22Rv1 (cell line): ENCODE measurements at regions not wholly inside any gene's neighbourhood (a gene's known extent, or its start where the extent isn't known, plus 50 kb on each side); places are given as distances from the start of the nearest gene placed in this dataset.

ENCODE experiments used
- ZFX ChIP-seq: fragments of 450-650 bp; IDR thresholded peaks from 2 replicates; pipeline ENCODE4 v1.6.1; 2017; ENCODE audit warnings: antibody characterized with exemption, borderline replicate concordance
- TF ChIP-seq, protein P1 (sequence below): fragments of 450-650 bp; IDR thresholded peaks from 2 replicates; pipeline ENCODE4 v1.5.1; 2017; ENCODE audit warnings: mild to moderate bottlenecking

DNA sequence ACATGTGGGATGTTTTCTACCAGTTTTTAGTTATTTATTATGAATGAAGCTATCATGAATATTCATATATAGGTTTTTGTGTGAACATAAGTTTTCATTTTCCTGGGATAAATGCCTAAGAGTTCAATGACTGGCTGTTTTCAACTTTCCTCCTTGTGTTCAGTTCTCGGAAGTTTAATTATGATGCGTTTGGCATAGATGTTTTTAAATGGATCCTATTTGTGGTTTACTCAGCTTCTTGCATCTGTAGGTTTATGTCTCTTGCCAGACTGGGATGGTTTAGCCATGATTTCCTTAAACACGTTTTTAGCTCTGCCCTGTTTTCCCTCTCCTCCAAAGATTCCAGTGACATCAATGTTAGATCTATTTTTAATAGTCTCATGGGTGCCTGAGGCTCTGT lies 411.1 kb upstream of the CDH4 start:
- TF ChIP-seq, protein P1, sequence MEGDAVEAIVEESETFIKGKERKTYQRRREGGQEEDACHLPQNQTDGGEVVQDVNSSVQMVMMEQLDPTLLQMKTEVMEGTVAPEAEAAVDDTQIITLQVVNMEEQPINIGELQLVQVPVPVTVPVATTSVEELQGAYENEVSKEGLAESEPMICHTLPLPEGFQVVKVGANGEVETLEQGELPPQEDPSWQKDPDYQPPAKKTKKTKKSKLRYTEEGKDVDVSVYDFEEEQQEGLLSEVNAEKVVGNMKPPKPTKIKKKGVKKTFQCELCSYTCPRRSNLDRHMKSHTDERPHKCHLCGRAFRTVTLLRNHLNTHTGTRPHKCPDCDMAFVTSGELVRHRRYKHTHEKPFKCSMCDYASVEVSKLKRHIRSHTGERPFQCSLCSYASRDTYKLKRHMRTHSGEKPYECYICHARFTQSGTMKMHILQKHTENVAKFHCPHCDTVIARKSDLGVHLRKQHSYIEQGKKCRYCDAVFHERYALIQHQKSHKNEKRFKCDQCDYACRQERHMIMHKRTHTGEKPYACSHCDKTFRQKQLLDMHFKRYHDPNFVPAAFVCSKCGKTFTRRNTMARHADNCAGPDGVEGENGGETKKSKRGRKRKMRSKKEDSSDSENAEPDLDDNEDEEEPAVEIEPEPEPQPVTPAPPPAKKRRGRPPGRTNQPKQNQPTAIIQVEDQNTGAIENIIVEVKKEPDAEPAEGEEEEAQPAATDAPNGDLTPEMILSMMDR = no peak
- TF ChIP-seq ZFX = no peak
